Trophoblast cell (in vitro differentiated cells and primary cell): ENCODE measurements at regions not wholly inside any gene's neighbourhood (a gene's known extent, or its start where the extent isn't known, plus 50 kb on each side); places are given as distances from the start of the nearest gene placed in this dataset.

Experiments used
- DNase-seq, 2 donors: peaks; one replicate each; pipeline ENCODE4 v3.0.0-alpha.2; 2016
- H2AFZ ChIP-seq: 2 replicates; pipeline ENCODE4 v1.6.1; 2013; ENCODE audit warnings: low read length, moderate library complexity, mild to moderate bottlenecking; ENCODE audit not compliant: insufficient read depth, poor library complexity
- H2AK5ac ChIP-seq: 2 replicates; pipeline ENCODE4 v1.6.1; 2013; ENCODE audit warnings: mild to moderate bottlenecking, low read length
- H2BK120ac ChIP-seq: 2 replicates; pipeline ENCODE4 v1.6.1; 2013; ENCODE audit warnings: low read length, mild to moderate bottlenecking, moderate library complexity; ENCODE audit not compliant: insufficient read depth, poor library complexity
- H2BK12ac ChIP-seq: 2 replicates; pipeline ENCODE4 v1.6.1; 2013; ENCODE audit warnings: mild to moderate bottlenecking, low read length, moderate library complexity
- H2BK5ac ChIP-seq: 2 replicates; pipeline ENCODE4 v1.6.1; 2013; ENCODE audit warnings: low read length, low read depth, moderate library complexity, mild to moderate bottlenecking; ENCODE audit not compliant: poor library complexity
- H3K14ac ChIP-seq: 2 replicates; pipeline ENCODE4 v1.6.1; 2013; ENCODE audit warnings: mild to moderate bottlenecking, low read length
- H3K18ac ChIP-seq: 2 replicates; pipeline ENCODE4 v1.6.1; 2013; ENCODE audit warnings: mild to moderate bottlenecking, low read length
- H3K23ac ChIP-seq: 2 replicates; pipeline ENCODE4 v1.6.1; 2013; ENCODE audit warnings: low read length
- H3K27ac ChIP-seq: 2 replicates; pipeline ENCODE4 v1.5.1; 2013; ENCODE audit warnings: low read depth, mild to moderate bottlenecking, inconsistent platforms, low read length, moderate library complexity
- H3K27me3 ChIP-seq: 2 replicates; pipeline ENCODE4 v1.6.1; 2013; ENCODE audit warnings: inconsistent platforms, mild to moderate bottlenecking, low read length, moderate library complexity; ENCODE audit not compliant: insufficient read depth
- H3K36me3 ChIP-seq, 2 experiments: 1 replicate in 1 of 2; 2 replicates in 1 of 2; pipeline ENCODE4 v1.6.1; 2013; ENCODE audit warnings: low read length in 2 of 2, mild to moderate bottlenecking in 2 of 2, moderate library complexity in 1 of 2; ENCODE audit not compliant: insufficient read depth in 2 of 2, control insufficient read depth in 1 of 2
- H3K4ac ChIP-seq: 2 replicates; pipeline ENCODE4 v1.6.1; 2013; ENCODE audit warnings: low read depth, mild to moderate bottlenecking, low read length, moderate library complexity
- H3K4me1 ChIP-seq, 2 experiments: 1 replicate in 1 of 2; 2 replicates in 1 of 2; pipeline ENCODE4 v1.6.1; 2013; ENCODE audit warnings: low read length in 2 of 2, mild to moderate bottlenecking in 2 of 2, moderate library complexity in 1 of 2; ENCODE audit not compliant: insufficient read depth in 2 of 2, control insufficient read depth in 1 of 2
- H3K4me2 ChIP-seq: 2 replicates; pipeline ENCODE4 v1.6.1; 2013; ENCODE audit warnings: inconsistent platforms, mild to moderate bottlenecking, low read length, moderate library complexity
- H3K4me3 ChIP-seq: 2 replicates; pipeline ENCODE4 v1.5.1; 2013; ENCODE audit warnings: mild to moderate bottlenecking, low read depth, low read length, inconsistent platforms
- H3K79me1 ChIP-seq: one replicate; pipeline ENCODE4 v1.6.1; 2013; ENCODE audit warnings: low read length
- H3K79me2 ChIP-seq: 2 replicates; pipeline ENCODE4 v1.6.1; 2013; ENCODE audit warnings: low read length, mild to moderate bottlenecking; ENCODE audit not compliant: control insufficient read depth, insufficient read depth, poor library complexity
- H3K9ac ChIP-seq: 2 replicates; pipeline ENCODE4 v1.6.1; 2013; ENCODE audit warnings: mild to moderate bottlenecking, low read length
- H3K9me3 ChIP-seq: 2 replicates; pipeline ENCODE4 v1.6.1; 2013; ENCODE audit warnings: low read depth, mild to moderate bottlenecking, control low read depth, inconsistent platforms, low read length; ENCODE audit not compliant: insufficient read depth
- H4K12ac ChIP-seq: 2 replicates; pipeline ENCODE4 v1.6.1; 2013; ENCODE audit warnings: low read depth, mild to moderate bottlenecking, low read length, moderate library complexity
- H4K8ac ChIP-seq: 2 replicates; pipeline ENCODE4 v1.6.1; 2013; ENCODE audit warnings: low read depth, mild to moderate bottlenecking, low read length, moderate library complexity
- H4K91ac ChIP-seq: one replicate; pipeline ENCODE4 v1.6.1; 2013; ENCODE audit warnings: low read depth, mild to moderate bottlenecking, low read length, moderate library complexity
- WGBS: extraction: QIAGEN DNeasy Blood & Tissue Kit; methylation state at CpG from one replicate; pipeline ENCODE4 v1.1.7; 2013; ENCODE audit warnings: missing lambda C conversion rate; ENCODE audit not compliant: insufficient read length, insufficient coverage; ENCODE audit errors: extremely low coverage; 5-methylcytosine and 5-hydroxymethylcytosine counted together

GRCh38 chr9:85404911-85405565 lies 336.7 kb downstream of the AGTPBP1 start:
- Histone ChIP-seq H4K12ac (no peak overlapping the region), H2BK5ac (no peak overlapping the region), H3K9me3 (peaks cover 2% of the 10 kb centered on the region), H4K8ac (no peak overlapping the region), H2AK5ac (no peak overlapping the region), H3K36me3 (no peaks in the 10 kb centered on the region), H3K23ac (no peak overlapping the region), H4K91ac (no peak overlapping the region), H3K18ac (no peak overlapping the region), H3K14ac (no peak overlapping the region), H3K4me1 (peaks cover 3 to 6% of the 10 kb centered on the region in 2 experiments), H3K79me1 (no peaks in the 10 kb centered on the region), H2AFZ (no peak overlapping the region), H3K9ac (no peak overlapping the region), H3K4me3 (no peak overlapping the region), H3K4ac (no peak overlapping the region), H3K27ac (no peak overlapping the region), H2BK120ac (no peak overlapping the region), H3K4me2 (no peak overlapping the region), H2BK12ac (no peak overlapping the region), H3K27me3 (no peaks in the 10 kb centered on the region), H3K79me2 (no peaks in the 10 kb centered on the region)
- WGBS = no CpG with 5 or more reads among the region's 3 CpGs
- DNase-seq = no peak

GRCh38 chr9:85402551-85402950 lies 339.2 kb downstream of the AGTPBP1 start:
- Histone ChIP-seq H3K4me3 (no peak overlapping the region), H3K9me3 (no peaks in the 10 kb centered on the region), H2AFZ (no peak overlapping the region), H2AK5ac (no peak overlapping the region), H3K18ac (no peak overlapping the region), H3K23ac (no peak overlapping the region), H3K79me2 (no peaks in the 10 kb centered on the region), H3K79me1 (no peaks in the 10 kb centered on the region), H3K27ac (peak overlapping the region; percentile 2), H2BK12ac (no peak overlapping the region), H2BK5ac (no peak overlapping the region), H3K14ac (no peak overlapping the region), H3K4me2 (no peak overlapping the region), H4K12ac (no peak overlapping the region), H4K91ac (no peak overlapping the region), H2BK120ac (no peak overlapping the region), H3K4ac (no peak overlapping the region), H3K4me1 (peaks cover 3 to 6% of the 10 kb centered on the region in 2 experiments), H3K9ac (no peak overlapping the region), H3K27me3 (no peaks in the 10 kb centered on the region), H4K8ac (no peak overlapping the region), H3K36me3 (no peaks in the 10 kb centered on the region)
- WGBS = no CpG with 5 or more reads among the region's 5 CpGs
- DNase-seq = no peak

- no peak overlapping the region for H3K14ac ChIP-seq
- no peak for DNase-seq
- H3K9ac ChIP-seq = no peak overlapping the region
- no peaks in the 10 kb centered on the region for H3K27me3 ChIP-seq
- no peak overlapping the region for H3K4me3 ChIP-seq
- H3K79me1 ChIP-seq = no peaks in the 10 kb centered on the region
- no peak overlapping the region for H2AK5ac ChIP-seq
- H2BK5ac ChIP-seq = no peak overlapping the region
- no peak overlapping the region for H3K4me2 ChIP-seq
- no peaks in the 10 kb centered on the region for H3K36me3 ChIP-seq
- H2AFZ ChIP-seq = no peak overlapping the region
- H3K18ac ChIP-seq = no peak overlapping the region
- no CpG with 5 or more reads among the region's 1 CpG for WGBS
- no peaks in the 10 kb centered on the region for H3K9me3 ChIP-seq
- H3K23ac ChIP-seq = no peak overlapping the region
- peaks cover 3 to 6% of the 10 kb centered on the region in 2 experiments for H3K4me1 ChIP-seq
- H3K79me2 ChIP-seq = no peaks in the 10 kb centered on the region
- H4K8ac ChIP-seq = no peak overlapping the region
- H2BK120ac ChIP-seq = no peak overlapping the region
- H4K91ac ChIP-seq = no peak overlapping the region
- no peak overlapping the region for H2BK12ac ChIP-seq
- H4K12ac ChIP-seq = no peak overlapping the region
- H3K4ac ChIP-seq = no peak overlapping the region
- no peak overlapping the region for H3K27ac ChIP-seq
Measured at GRCh38 chr9:85401998-85402397, 339.8 kb downstream of the AGTPBP1 start.

GRCh38 chr9:85397005-85397404 lies 344.7 kb downstream of the AGTPBP1 start:
- no peak overlapping the region for H3K14ac ChIP-seq
- H4K12ac ChIP-seq = no peak overlapping the region
- no peak overlapping the region for H2BK12ac ChIP-seq
- H4K91ac ChIP-seq = no peak overlapping the region
- no peak overlapping the region for H4K8ac ChIP-seq
- no peak overlapping the region for H2AK5ac ChIP-seq
- H3K79me1 ChIP-seq = no peaks in the 10 kb centered on the region
- no peaks in the 10 kb centered on the region for H3K79me2 ChIP-seq
- DNase-seq = no peak
- H3K18ac ChIP-seq = no peak overlapping the region
- no peaks in the 10 kb centered on the region for H3K9me3 ChIP-seq
- H3K4me3 ChIP-seq = no peak overlapping the region
- no peak overlapping the region for H3K4me2 ChIP-seq
- H3K36me3 ChIP-seq = no peaks in the 10 kb centered on the region
- H2AFZ ChIP-seq = no peak overlapping the region
- WGBS = no CpG with 5 or more reads among the region's 6 CpGs
- H2BK5ac ChIP-seq = no peak overlapping the region
- H3K9ac ChIP-seq = no peak overlapping the region
- peaks cover 3 to 4% of the 10 kb centered on the region in 2 experiments for H3K4me1 ChIP-seq
- H3K27ac ChIP-seq = no peak overlapping the region
- H3K4ac ChIP-seq = no peak overlapping the region
- no peak overlapping the region for H3K23ac ChIP-seq
- H2BK120ac ChIP-seq = no peak overlapping the region
- no peaks in the 10 kb centered on the region for H3K27me3 ChIP-seq
